Activated naive CD4-positive, alpha-beta T cell (primary cell): ENCODE measurements at regions not wholly inside any gene's neighbourhood (a gene's known extent, or its start where the extent isn't known, plus 50 kb on each side); places are given as distances from the start of the nearest gene placed in this dataset.
"Not testable (repeated sequence)": the region's sequence is repeated elsewhere in the genome, so short reads cannot be mapped to it uniquely, and the experiment has no call there.

Experiments used
- DNase-seq, 4 experiments: peaks; one replicate each; lab custom pipeline; 2025; lab: John Stamatoyannopoulos, UW

DNA sequence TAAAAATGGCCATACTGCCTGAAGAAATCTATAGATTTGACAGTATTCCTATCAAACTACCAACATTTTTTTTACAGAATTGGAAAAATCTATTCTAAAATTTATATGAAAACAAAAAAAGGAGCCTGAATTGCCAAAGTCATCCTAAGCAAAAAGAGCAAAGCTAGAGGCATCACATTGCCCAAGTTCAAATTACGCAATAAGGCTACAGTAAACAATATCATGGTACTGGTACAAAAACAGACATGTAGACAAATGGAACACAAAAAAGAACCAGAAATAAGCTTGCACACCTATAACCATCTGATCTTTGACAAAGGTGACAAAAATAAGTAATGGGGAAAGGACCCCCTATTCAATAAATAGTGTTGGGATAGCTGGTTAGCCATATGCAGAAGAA, 50.2 kb upstream of the THSD7B start:
- DNase-seq = no peak

DNA sequence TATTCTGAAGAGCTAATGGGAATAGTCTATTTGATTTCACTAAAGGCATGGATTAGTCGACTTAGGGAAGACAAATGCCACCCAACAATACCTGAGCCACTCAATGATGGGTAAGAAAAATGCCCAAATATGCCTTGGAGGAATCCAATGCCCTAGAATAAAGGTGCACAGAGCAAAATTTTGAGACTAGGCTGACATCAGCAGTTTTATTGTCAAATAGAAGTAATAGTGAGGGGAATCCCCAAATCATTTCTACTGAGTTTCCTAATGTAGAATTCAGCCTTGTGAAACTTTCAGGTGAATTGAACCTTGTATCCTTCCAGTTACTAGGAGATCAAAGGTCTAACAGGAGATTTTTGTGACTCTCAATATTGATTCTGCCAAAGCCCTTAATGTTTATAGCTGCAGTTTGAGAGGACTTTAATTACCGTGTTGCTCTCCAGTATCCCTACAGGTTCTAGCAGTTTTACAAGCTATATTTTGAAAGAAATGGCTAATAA, 50.8 kb upstream of the THSD7B start:
- no peak for DNase-seq

DNA sequence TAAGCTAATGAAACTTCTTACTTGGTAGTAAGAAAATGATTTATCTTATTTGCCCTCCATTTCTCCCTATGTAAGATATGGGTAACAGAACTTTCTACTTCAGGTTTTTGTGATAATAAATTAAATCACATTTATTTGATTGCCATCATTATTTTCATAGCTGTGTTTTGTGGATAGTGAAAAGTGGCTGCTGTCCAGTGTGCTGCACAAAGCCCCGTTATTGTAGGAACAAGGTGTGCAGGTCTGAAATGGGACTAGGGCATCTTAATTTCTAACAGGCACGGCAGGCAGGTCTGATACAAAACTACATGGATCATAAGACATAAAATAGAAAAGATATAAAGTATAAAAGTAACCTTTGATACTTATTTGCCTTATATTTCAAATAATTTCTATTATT, 51.6 kb upstream of the THSD7B start:
- no peak for DNase-seq

DNA sequence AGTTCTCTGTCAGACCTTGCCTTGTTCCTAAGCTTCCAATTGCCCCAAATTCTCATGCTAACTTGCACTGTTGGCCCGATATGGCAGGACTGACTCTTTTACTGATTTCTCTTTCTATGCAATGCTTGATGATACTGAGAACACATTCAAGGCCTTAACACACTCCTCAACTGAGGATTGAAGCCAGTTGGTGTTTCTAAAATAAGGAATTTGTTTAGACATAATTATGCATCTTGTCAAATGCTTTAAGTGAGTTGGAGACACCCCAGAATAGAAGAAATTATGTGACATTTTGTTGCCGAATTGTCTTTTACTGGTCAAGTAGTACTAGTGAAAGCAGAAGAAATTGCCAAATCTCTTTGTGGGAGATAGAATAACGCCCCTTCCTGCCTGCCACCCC, 60.0 kb upstream of the THSD7B start:
- DNase-seq = no peak

DNA sequence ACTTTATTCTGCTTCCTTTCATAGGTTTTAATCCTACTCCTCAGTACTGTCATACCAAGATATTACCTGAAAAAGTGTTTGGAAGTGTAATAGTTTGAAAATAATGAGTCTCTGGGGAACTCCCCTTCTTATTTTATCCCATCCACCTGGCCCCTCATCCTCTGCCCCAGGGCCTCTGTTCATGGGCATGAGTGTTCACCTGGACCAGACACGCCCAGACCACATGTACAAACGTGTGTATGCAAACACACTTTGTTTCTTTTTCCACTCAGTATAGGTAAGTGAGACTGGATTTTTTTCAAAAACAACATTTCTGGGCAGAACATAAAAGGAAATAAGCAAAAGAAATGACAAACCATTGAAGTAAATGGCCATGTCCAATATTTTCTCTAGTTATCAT, 62.1 kb upstream of the THSD7B start:
- DNase-seq = no peak

DNA sequence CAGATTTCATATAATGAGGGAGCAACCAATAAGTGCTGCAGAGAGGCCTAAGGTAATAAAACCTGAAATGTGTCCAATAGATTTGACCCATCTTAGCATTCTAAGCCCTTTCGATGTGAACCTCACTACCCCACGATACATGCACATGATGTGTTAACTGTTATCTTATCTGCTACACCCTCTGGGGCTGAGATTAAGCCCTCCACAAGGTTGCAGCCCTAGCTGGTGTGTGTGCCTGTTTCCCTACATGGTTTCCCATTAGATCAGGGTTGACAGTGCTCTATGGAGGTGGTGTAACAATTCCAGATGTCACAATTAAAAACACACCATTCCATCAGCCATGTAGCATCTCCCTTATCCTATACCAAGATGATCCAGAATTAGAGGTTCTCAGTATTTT, 68.9 kb upstream of the THSD7B start:
- no peak for DNase-seq

DNA sequence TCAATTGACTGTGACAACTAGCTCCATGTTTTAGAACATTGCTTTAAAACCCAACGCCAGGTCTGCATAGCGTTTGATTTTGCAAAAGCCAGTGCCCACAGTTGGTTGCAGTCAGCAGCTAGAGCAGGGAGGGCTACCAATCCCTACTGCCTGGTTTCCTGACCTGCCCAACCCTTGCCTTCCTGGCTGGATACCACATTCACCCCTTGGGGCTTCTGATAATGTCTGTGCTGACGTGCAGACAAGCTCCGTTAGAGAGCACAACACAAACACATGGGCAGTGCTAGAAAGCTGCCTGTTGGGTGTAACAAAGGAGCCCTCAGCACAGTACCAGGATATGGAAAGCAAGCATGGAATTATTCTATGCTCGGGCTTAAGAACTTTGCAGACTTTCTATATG, 71.4 kb upstream of the THSD7B start:
- no peak for DNase-seq

DNA sequence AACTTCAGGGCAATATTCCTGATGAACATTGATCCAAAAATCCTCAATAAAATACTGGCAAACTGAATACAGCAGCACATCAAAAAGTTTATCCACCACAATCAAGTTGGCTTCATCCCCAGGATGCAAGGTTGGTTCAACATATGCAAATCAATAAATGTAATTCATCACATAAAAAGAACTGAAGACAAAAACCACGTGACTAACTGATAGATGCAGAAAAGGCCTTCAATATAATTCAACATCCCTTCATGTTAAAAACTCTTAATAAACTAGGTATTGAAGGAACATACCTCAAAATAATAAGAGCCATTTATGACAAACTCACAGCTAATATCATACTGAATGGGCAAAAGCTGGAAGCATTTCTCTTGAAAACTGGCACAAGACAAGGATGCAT, 85.3 kb upstream of the THSD7B start:
- not testable (repeated sequence) for DNase-seq

DNA sequence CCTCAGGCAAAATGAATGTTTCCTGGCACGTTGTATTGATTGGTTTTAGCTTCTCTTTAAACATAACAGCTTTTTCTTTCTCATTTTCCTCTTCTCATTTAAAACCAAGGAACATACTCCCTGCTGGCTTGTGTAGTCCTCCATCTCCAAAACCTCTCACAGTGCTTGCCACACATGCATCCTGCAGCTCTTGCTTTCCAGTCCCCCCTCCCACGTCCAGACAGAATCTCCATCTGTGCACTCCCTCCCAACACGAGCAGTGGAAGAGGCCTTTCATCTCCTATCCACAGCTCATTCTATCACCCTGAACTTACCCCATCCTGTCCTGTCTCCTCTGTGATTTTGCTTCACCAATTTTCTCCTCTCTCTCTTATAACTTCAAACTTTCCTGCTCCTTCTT, 99.6 kb upstream of the THSD7B start:
- no peak for DNase-seq

DNA sequence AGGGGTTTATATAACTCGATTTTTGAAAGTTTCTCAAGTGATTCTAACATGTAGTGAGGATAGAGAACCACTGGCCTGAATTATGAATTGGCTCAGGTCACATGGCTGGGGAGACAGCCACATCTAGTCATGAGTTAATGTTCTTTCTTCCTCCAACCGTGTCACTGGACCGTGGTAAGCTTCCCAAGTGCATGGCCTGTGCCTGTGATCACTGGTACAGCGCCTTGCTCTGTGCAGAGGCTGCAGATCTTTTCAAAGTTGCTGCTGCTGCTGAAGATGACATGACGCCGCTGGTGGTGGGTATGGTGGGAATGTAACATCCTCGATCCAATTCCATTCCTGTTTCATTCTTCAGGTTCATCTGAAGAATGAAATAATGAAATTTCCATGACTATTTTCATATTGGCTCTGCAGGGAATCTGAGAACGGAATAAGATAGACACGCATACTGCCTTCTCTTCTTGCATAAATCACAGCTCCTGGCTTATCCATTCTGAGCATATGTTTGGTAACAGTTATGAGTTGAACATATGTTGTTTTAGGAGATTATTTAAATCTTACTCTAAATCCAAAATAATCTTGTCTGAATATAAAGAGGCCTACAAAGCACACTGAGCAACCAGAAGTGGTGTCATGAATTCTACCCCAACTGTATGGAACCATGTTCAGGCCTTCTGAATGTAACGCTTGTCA, 100.5 kb upstream of the THSD7B start:
- DNase-seq = no peak

DNA sequence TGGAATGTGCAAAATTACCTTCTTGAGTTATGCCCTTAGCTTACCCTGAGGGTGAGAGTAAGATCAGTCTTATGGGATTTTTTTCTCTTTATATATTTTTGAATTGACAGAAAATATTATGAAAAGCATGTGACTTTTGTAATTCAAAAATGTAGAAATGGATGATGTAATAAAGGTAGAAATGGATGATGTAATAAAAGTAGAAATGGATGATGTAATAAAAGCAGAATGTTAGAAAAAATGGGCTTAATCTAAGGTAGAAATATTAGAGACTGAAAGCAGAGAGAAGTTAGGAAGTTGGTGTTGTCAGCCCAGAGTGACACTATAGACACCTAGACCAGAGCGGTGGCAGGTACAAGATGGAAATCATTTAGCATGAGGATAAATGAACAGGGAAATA, 107.1 kb upstream of the THSD7B start:
- no peak for DNase-seq

DNA sequence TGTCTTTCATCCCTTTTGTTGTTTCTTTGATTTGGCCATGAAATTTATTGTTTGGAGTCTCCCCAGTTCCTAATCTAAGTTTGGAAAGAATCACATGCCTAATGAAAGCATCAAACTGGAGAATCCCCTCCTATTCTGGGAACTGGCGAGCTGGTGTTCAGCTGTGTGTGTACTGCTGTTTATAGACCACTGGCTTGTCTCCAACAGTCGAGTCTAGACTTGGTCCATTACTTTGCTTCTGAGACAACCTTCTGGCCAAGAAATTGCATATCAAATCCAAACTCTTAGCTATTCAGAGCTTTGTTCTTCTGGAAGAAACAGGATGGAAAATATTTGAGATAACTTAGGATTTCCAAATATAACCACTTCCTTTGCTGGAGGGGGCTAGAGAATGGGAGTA, 111.5 kb upstream of the THSD7B start:
- DNase-seq = no peak

DNA sequence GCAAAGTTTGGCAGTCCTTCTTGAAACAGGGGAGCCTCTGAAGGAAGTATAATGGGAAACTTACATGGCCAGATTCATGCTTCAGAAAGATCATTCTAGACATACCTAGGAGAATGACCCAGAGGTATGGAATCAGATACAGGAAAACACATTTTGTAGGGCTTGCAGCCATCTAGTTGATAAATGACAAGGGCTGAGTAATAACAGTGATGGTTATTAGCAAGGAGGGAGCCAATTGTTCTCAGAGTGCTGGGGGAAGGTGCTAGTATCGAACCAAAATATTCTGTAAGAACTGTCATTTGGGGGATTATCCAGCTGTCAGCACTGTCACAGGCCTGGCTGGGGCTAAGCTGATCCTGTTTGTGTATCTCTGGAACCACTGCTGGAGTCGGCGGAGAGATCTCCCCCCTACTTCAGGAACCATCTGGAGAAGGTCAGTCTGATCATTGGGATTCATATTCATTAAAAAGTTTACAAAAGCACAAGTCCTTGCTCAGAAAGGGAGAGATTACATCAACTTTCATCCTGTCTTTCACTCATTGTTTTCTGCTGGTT, 113.8 kb upstream of the THSD7B start:
- DNase-seq = no peak

DNA sequence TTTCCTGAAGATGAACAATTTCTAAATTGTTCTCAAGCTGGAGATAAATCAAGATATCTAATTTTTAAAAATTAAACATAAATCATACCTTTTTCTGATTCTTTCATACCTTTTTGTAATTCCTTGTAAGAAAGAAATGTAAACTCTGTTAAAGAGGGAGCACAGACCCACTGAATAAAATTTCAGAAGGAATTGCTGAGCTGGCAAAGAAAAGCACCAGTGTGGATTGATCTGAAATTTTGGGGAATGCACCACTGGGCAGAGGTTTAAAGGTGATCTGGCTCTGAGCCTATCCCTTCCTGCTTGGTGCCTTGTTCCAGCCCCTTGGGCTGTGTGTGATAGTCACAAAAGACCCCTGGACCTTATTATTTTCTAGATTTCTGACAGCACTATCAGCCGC, 118.3 kb upstream of the THSD7B start:
- no peak for DNase-seq

DNA sequence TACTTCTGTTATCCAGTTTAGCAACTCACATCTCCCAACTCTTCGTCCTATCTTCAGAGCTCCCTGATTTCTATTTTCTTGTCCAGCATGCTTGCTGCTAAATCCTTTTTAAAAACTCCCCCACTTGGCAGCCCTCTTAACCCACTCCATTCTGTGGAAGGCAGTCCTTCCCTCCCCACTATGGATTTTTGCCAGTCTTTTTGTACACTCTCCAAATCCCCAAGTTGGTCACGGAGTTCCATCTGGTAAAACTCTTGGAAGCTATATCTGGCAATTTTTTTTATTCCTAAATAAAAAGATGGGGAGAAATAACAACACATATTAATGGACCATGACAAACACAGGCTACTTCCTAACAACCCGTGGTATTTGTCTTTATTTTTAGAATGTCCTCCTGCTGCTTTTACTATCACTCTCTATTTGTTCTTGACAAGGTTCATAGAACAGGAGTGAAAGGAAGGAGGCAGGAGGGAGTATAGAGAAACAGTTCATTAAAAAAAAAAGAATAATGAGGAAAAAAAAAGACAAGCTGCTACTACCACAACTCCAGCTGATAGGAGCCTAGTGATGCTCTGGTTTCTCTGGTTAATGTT, 120.0 kb upstream of the THSD7B start:
- no peak for DNase-seq

DNA sequence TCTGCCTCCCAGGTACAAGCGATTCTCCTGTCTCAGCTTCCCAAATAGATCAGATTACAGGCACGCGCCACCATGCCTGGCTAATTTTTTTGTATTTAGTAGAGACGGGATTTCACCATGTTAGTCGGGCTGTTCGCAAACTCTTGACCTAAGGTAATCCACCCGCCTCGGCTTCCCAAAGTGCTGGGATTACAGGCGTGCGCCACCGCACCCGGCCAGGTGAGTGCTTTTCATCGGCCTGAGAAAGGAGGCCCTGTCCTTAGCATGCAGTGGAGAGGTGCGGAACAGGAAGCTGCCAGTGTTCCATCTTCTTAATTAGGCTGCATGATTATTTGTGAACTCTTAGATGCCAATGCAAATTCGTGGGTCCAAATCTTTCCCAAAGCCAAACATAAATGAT, 125.7 kb upstream of the THSD7B start:
- no peak for DNase-seq

DNA sequence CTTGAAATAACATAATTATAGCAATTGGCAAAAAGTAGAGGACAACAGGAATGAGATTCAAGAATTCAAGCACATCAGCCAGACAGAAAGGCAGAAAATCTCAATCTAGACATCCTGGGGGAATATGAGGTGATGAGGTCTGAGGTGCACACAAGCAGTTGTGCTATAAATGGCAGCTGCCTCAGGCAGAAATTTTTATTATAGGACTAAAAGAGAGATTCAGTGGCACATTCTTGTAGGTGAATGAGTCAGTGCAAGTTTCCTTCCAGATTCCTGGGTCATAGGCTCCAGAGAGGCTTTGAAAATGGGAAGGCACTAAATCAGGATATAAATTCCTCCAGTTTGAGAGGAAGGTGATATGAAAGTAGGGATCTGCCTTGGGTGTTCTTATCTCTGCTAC, 127.2 kb upstream of the THSD7B start:
- no peak for DNase-seq

DNA sequence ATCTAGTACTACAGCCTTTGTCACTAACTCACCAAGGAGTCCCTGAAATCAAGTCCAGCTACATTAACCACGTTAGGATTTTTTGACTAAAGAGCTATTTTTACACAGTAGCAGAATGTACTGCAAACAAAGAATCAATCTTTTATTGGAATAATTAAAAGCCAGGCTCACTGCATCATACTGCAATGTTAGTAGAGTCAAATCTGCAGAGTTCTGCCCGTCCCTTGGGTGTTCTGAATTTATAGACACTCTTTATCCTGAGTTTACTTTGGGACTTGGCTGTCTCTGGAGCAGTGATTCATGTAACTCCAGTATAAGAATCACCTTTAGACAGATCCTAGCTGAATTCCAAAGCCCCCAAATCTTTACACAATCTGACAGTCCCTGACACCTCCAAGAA, 127.9 kb upstream of the THSD7B start:
- no peak for DNase-seq

DNA sequence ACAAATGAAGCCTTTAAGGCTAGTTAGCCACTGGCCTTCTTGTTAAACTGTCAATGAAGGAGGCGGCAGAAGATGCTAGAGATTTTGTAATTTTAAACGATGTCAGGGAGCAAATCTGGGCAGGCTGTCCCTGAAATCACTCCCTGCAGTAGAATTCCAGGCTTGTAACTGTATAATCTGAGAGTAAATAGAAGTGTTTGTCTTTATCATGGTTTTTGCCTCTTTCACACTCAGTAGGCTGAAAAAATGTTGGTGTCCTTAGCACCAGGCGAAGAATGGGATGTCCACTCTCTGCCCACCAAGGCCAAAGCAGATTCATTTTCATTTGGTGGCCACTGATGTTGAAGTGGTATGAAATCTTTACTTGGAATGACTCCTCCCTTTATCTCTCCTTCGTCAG, 136.9 kb upstream of the THSD7B start:
- DNase-seq = no peak

DNA sequence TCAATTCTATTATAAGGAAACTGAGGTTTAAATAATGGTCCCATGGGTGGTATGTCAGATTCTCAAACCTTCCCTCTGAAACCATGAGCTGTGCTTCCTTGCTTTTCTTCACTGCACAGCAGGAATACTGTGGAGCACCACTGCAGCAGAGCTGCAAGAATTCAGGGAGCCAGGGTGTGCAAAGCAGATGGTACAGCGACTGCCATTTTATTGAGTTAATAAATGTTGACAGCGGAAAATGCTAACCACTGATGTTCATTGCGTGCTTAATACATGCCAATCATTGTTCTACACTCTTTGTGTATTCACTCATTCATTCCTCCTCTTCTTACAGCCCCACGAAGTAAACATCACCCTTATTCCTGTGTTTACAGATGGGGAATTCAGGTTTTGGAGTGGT, 152.2 kb upstream of the THSD7B start:
- no peak for DNase-seq

DNA sequence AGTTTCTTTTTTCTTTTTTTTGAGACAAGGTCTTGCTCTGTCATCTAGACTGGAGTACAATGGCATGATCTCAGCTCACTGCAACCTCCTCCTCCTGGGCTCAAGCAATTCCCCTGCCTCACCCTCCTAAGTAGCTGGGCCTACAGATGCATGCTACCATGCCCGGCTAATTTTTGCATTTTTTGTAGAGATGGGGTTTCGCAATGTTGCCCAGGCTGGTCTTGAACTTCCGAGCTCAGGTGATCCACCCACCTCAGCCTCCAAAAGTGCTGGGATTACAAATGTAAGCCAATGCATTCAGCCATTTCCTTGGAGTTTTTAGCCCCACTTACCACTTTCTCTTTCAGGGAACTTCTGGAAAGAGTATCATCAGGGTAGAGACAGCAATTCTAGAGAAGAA, 153.3 kb upstream of the THSD7B start:
- DNase-seq = no peak

DNA sequence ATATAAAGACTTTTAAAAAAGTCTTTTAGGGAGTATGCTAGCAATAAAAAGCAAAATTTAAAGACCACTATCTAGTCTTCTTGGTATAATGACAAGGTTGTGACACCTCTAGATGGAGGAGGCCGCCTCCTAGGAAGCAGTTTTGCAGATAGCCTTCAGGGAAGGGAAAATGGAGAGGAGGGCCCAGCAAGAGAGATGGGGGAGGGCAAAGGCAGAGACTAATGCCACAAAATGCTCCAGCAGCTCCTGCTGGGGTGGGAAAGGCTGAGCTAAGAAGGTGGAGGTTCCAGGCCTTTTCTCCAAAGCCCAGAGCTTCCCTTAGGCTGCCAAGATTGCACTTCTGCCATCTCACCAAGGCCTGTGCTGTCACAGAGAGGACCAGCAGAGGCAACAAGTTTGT, 153.9 kb upstream of the THSD7B start:
- DNase-seq = no peak

DNA sequence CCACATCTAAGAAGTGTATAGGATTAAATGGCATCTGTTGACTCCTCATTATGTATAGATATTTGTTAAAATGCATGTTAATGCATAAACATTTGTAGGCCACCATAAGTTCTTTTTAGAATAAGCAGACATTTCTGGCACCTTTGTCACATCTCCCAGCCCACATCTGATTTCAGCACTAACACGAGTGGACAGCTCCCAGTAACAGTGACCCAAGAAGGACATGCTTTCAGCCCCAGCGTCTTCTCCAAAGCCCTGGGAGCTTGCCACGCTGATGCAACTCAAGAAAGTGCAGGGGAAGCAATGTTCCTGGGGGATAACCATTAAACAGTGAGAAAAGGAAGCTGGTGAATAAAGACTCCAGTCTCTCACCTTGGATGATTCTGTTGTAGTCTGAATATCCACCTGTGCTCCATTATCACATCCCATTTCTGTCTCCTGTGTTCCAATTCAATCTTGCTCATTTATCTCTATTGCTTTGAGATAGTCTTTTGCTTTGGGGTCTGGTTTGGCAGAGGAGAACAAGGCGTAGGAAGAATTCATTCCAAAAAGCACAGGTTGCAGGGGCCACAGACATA, 182.6 kb upstream of the THSD7B start:
- DNase-seq = no peak

DNA sequence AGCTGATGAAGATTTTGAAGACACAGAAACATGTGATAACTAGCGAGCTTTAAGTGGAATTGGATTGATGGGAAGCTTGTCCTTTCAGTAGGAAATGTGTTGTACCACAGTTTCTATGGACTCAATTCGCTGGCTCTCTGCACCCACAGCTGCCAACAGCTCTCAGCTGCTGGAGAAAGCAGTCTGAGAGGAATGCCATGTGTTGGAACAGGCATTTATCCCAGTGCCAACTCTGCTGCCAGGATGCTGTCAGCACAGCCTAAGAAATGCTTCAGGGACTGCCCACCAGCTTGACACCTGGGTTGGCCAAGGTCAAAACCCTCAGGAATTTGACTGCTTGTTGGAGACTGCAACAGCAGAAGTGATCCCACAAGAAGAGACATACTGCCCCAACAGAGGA, 193.0 kb upstream of the THSD7B start:
- DNase-seq = no peak
